ENCODE measurements at regions not wholly inside any gene's neighbourhood (a gene's known extent, or its start where the extent isn't known, plus 50 kb on each side); places are given as distances from the start of the nearest gene placed in this dataset.
A peak's percentile ranks its signal among the peaks of the same experiment; 100 is the strongest.

DNA sequence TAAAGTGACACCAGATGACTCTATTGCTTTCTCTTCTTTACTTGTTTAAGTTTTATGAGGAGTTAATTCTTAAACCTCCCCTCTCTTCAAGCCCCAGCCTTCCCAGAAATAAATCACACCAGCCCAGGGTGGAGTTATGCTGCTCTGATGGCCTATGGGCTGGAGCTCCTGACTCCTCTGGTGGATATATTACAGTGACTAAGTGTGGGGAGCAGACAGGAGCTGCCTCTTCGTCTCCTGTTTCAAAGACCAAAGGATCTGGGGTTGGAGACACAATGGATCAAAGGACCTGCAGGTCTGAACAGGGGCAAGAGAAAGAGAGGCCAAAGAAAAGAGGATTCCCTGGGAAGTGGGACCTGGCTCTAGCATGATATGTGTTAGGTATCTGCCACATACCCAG lies 312.0 kb upstream of the MSX2 start:
- Mint-ChIP-seq H3K4me3 (ENCODE audit: low read depth, unreplicated experiment) (no peak overlapping the region), H3K36me3 (ENCODE audit: insufficient read depth, unreplicated experiment) (no peaks in the 10 kb centered on the region), H3K4me1 (ENCODE audit: low read depth, unreplicated experiment) (peaks cover 46% of the 10 kb centered on the region), H3K27ac (ENCODE audit: unreplicated experiment) (no peak overlapping the region), H3K27me3 (ENCODE audit: unreplicated experiment) (no peaks in the 10 kb centered on the region), H3K9me3 (ENCODE audit: low read depth, unreplicated experiment) (peaks cover 3% of the 10 kb centered on the region)
- DNase-seq = no peak
- intact Hi-C loops (cut with micrococcal nuclease; ENCODE audit: unreplicated experiment) = loop anchor here (5.0 kb wide), 2 partner anchors 40 to 120 kb away; no protein-coding TSS in a partner anchor
- BruUV-seq (replicated peaks) = no TSS peak
- CTCF ChIA-PET = interaction anchor here (0.5 kb wide), 1 partner anchor 443 kb away, joined by 3 read pairs; no protein-coding TSS in a partner anchor
- TF ChIP-seq, protein P1, sequence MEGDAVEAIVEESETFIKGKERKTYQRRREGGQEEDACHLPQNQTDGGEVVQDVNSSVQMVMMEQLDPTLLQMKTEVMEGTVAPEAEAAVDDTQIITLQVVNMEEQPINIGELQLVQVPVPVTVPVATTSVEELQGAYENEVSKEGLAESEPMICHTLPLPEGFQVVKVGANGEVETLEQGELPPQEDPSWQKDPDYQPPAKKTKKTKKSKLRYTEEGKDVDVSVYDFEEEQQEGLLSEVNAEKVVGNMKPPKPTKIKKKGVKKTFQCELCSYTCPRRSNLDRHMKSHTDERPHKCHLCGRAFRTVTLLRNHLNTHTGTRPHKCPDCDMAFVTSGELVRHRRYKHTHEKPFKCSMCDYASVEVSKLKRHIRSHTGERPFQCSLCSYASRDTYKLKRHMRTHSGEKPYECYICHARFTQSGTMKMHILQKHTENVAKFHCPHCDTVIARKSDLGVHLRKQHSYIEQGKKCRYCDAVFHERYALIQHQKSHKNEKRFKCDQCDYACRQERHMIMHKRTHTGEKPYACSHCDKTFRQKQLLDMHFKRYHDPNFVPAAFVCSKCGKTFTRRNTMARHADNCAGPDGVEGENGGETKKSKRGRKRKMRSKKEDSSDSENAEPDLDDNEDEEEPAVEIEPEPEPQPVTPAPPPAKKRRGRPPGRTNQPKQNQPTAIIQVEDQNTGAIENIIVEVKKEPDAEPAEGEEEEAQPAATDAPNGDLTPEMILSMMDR (IDR thresholded peaks at IDR 0.05; ENCODE audit: unreplicated experiment) = no peak

DNA sequence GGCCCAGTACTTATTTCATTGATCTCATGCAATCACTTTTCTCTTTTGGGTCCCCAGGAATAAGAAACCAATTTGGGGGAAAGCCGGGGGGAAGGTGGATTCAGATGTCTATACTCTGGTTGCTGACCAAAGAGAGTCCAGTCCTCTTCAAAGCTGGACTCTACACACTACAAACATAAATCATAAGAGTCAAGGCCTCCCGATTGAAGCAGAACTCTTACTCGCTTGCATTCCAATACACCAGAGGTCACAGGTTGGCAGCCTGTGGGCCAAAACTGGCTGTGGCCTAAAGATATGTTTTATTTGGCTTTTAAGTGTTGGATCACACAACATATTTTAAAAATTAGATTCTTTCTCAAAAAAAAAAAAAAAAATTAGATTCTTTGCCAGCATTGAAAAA lies 311.4 kb upstream of the MSX2 start:
- no TSS peak for BruUV-seq (replicated peaks)
- Mint-ChIP-seq H3K4me3 (ENCODE audit: low read depth, unreplicated experiment) (no peak overlapping the region), H3K36me3 (ENCODE audit: insufficient read depth, unreplicated experiment) (no peaks in the 10 kb centered on the region), H3K9me3 (ENCODE audit: low read depth, unreplicated experiment) (peaks cover 3% of the 10 kb centered on the region), H3K4me1 (ENCODE audit: low read depth, unreplicated experiment) (peaks cover 46% of the 10 kb centered on the region), H3K27ac (ENCODE audit: unreplicated experiment) (no peak overlapping the region), H3K27me3 (ENCODE audit: unreplicated experiment) (no peaks in the 10 kb centered on the region)
- intact Hi-C loops (cut with micrococcal nuclease; ENCODE audit: unreplicated experiment) = loop anchor here (5.0 kb wide), 2 partner anchors 41 to 119 kb away; no protein-coding TSS in a partner anchor
- no peak for DNase-seq
- TF ChIP-seq, protein P1 (IDR thresholded peaks at IDR 0.05; ENCODE audit: unreplicated experiment) = no peak
- CTCF ChIA-PET = interaction anchor here (0.7 to 1.4 kb wide), 2 partner anchors 381 to 432 kb away, joined by 3 to 5 read pairs; no protein-coding TSS in a partner anchor

DNA sequence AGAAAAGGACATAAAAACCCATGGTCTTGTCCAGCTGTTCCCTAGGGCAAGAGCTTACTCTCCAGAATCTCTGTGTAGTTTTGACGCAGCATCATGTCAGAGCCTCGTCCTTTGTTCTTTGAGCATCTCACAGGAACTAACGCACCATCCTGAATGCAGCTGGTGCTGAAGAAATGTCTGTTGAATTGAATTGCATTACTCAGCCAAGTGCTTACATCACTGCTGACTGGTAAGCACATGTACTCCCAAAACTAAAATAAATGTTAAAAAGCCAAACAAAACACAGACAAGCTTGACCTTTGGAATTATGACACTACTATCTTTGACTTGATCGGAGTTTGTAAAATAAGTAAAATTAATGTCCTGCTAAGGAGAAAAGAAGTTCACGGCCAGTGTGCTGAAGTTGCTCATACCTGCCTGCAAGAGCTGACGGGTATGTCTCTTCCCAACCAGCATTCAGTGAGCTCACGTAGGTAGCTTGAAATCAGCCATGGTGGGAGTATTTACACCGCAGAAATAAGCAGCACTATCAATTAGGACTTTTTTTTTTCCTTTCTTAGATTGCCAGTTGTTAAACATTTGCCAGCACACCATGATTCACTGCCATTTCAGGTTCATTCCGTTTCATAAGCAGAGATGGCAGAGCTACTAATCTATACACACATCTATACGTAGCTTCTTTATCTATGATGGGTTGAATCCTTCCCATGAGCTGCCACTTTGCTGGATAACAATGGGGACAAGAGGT lies 310.6 kb upstream of the MSX2 start:
- TF ChIP-seq, protein P1 (IDR thresholded peaks at IDR 0.05; ENCODE audit: unreplicated experiment) = no peak
- H3K27ac Mint-ChIP-seq (ENCODE audit: unreplicated experiment) = peak overlapping the region; percentile 64
- CTCF ChIA-PET = interaction anchor here (0.7 to 1.5 kb wide), 6 partner anchors 12 to 433 kb away, joined by 3 to 6 read pairs (median 3); no protein-coding TSS in a partner anchor
- H3K27me3 Mint-ChIP-seq (ENCODE audit: unreplicated experiment) = no peaks in the 10 kb centered on the region
- peak overlapping the region; percentile 11 for H3K4me3 Mint-ChIP-seq (ENCODE audit: low read depth, unreplicated experiment)
- H3K4me1 Mint-ChIP-seq (ENCODE audit: low read depth, unreplicated experiment) = peaks cover 53% of the 10 kb centered on the region
- BruUV-seq (replicated peaks) = no TSS peak
- H3K36me3 Mint-ChIP-seq (ENCODE audit: insufficient read depth, unreplicated experiment) = no peaks in the 10 kb centered on the region
- intact Hi-C loops (cut with micrococcal nuclease; ENCODE audit: unreplicated experiment) = loop anchor here (5.0 kb wide), 2 partner anchors 41 to 119 kb away; no protein-coding TSS in a partner anchor
- no peak for DNase-seq
- H3K9me3 Mint-ChIP-seq (ENCODE audit: low read depth, unreplicated experiment) = peaks cover 3% of the 10 kb centered on the region

DNA sequence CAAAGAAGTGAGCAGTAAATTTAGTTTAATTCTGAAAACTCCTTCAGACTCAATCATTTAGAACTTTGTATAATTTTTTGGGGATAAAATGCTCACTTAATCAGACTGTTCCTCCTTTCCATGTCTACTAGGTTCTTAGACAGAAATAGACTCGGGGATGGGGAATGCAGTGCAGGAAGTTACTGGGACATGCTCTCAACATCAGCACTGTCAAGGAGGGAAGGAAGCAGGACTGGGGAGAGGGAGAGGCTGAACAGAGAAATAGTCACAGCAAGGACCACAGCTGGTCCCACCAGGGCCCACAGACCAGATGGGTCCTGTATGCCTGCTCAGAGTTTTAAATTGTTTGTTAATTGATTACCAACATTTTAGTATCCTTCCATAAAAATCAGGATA lies 310.1 kb upstream of the MSX2 start:
- Mint-ChIP-seq H3K36me3 (ENCODE audit: insufficient read depth, unreplicated experiment) (no peaks in the 10 kb centered on the region), H3K4me3 (ENCODE audit: low read depth, unreplicated experiment) (peak overlapping the region; percentile 11), H3K4me1 (ENCODE audit: low read depth, unreplicated experiment) (peaks cover 53% of the 10 kb centered on the region), H3K27ac (ENCODE audit: unreplicated experiment) (peak overlapping the region; percentile 64), H3K9me3 (ENCODE audit: low read depth, unreplicated experiment) (no peaks in the 10 kb centered on the region), H3K27me3 (ENCODE audit: unreplicated experiment) (no peaks in the 10 kb centered on the region)
- BruUV-seq (replicated peaks) = no TSS peak
- no peak for DNase-seq
- CTCF ChIA-PET = interaction anchor here (0.9 to 1.5 kb wide), 5 partner anchors 12 to 380 kb away, joined by 3 to 6 read pairs (median 3); no protein-coding TSS in a partner anchor
- TF ChIP-seq, protein P1 (IDR thresholded peaks at IDR 0.05; ENCODE audit: unreplicated experiment) = no peak
- intact Hi-C loops (cut with micrococcal nuclease; ENCODE audit: unreplicated experiment) = loop anchor here (5.0 kb wide), 2 partner anchors 42 to 118 kb away; no protein-coding TSS in a partner anchor

All from Calu3 (cell line).